GM23338 (cell line): ENCODE measurements at regions not wholly inside any gene's neighbourhood (a gene's known extent, or its start where the extent isn't known, plus 50 kb on each side); places are given as distances from the start of the nearest gene placed in this dataset.

Source experiments
- ATAC-seq: fragments of 200-7000 bp; cut with Tn5 transposase; 3 replicates; pipeline ENCODE4 v1.9.1; 2020
- DNase-seq: peaks from one replicate; pipeline ENCODE4 v3.0.0-alpha.2; 2015; ENCODE audit warnings: low spot score
- H2AFZ ChIP-seq: fragments of 200-600 bp; sonication (generic); 2 replicates; pipeline ENCODE4 v1.8.0; 2016; ENCODE audit warnings: antibody characterized with exemption, mild to moderate bottlenecking, moderate library complexity
- H3F3A ChIP-seq: fragments of 200-600 bp; sonication (generic); replicated peaks from 2 replicates; pipeline ENCODE4 v1.8.0; 2017; ENCODE audit warnings: antibody characterized with exemption, mixed run types, low read depth
- H3K27ac ChIP-seq: fragments of 200-600 bp; sonication (generic); 2 replicates; pipeline ENCODE4 v1.6.1; 2016; ENCODE audit warnings: low read depth
- H3K27me3 ChIP-seq: fragments of 200-600 bp; sonication (generic); 2 replicates; pipeline ENCODE4 v1.8.0; 2016; ENCODE audit warnings: mild to moderate bottlenecking, mixed run types, moderate library complexity; ENCODE audit not compliant: insufficient read depth
- H3K36me3 ChIP-seq: fragments of 200-600 bp; sonication (generic); 2 replicates; pipeline ENCODE4 v1.8.0; 2016; ENCODE audit warnings: mild to moderate bottlenecking; ENCODE audit not compliant: insufficient read depth
- H3K4me1 ChIP-seq: fragments of 200-600 bp; sonication (generic); 2 replicates; pipeline ENCODE4 v1.8.0; 2016; ENCODE audit warnings: mild to moderate bottlenecking, moderate library complexity; ENCODE audit not compliant: insufficient read depth
- H3K4me2 ChIP-seq: fragments of 200-600 bp; sonication (generic); 2 replicates; pipeline ENCODE4 v1.7.1; 2017; ENCODE audit warnings: mixed run types
- H3K4me3 ChIP-seq: fragments of 200-600 bp; sonication (generic); 2 replicates; pipeline ENCODE4 v1.6.1; 2016; ENCODE audit warnings: mixed run types
- H3K79me2 ChIP-seq: fragments of 200-600 bp; sonication (generic); replicated peaks from 2 replicates; pipeline ENCODE4 v1.8.0; 2017; ENCODE audit warnings: mild to moderate bottlenecking; ENCODE audit not compliant: insufficient read depth
- H3K9me2 ChIP-seq: fragments of 200-600 bp; sonication (generic); 2 replicates; pipeline ENCODE4 v1.8.0; 2017; ENCODE audit not compliant: insufficient read depth
- H4K20me1 ChIP-seq: fragments of 200-600 bp; sonication (generic); replicated peaks from 2 replicates; pipeline ENCODE4 v1.8.0; 2017; ENCODE audit warnings: mild to moderate bottlenecking; ENCODE audit not compliant: insufficient read depth
- H3K27ac Mint-ChIP-seq: 2 replicates; pipeline ENCODE4 v1.8.0; 2020; ENCODE audit warnings: inconsistent platforms, mild to moderate bottlenecking, moderate library complexity, mixed read lengths
- H3K27me3 Mint-ChIP-seq: 3 replicates; pipeline ENCODE4 v1.8.0; 2022; ENCODE audit warnings: low read depth, mild to moderate bottlenecking, moderate library complexity, mixed read lengths, inconsistent platforms; ENCODE audit not compliant: insufficient read depth, poor library complexity
- H3K36me3 Mint-ChIP-seq: 3 replicates; pipeline ENCODE4 v1.8.0; 2021; ENCODE audit warnings: low read depth, mild to moderate bottlenecking, inconsistent platforms, moderate library complexity, mixed read lengths
- H3K4me1 Mint-ChIP-seq: 3 replicates; pipeline ENCODE4 v1.8.0; 2020; ENCODE audit warnings: mild to moderate bottlenecking, inconsistent platforms, mixed read lengths
- H3K4me3 Mint-ChIP-seq: 3 replicates; pipeline ENCODE4 v1.8.0; 2021; ENCODE audit warnings: moderate library complexity, mild to moderate bottlenecking, inconsistent platforms, mixed read lengths
- H3K9me3 Mint-ChIP-seq: 3 replicates; pipeline ENCODE4 v1.8.0; 2020; ENCODE audit warnings: moderate library complexity, mild to moderate bottlenecking, inconsistent platforms, mixed read lengths
- EZH2 ChIP-seq: fragments of 200-600 bp; sonication (generic); IDR thresholded peaks from one replicate; pipeline ENCODE4 v1.8.0; 2017; ENCODE audit warnings: antibody characterized with exemption, mild to moderate bottlenecking, low read depth; ENCODE audit not compliant: unreplicated experiment
- REST ChIP-seq: IDR thresholded peaks from one replicate; pipeline ENCODE4 v1.6.1; 2018; ENCODE audit warnings: antibody characterized with exemption; ENCODE audit not compliant: unreplicated experiment
- ZNF114 ChIP-seq: fragments of 250-450 bp; sonication (Bioruptor Pico); IDR thresholded peaks from 2 replicates; pipeline ENCODE4 v1.5.0; 2020; ENCODE audit warnings: mild to moderate bottlenecking, moderate library complexity
- ZNF331 ChIP-seq: fragments of 250-450 bp; sonication (Bioruptor Pico); IDR thresholded peaks from 2 replicates; pipeline ENCODE4 v1.5.0; 2020; ENCODE audit warnings: low read depth, mild to moderate bottlenecking, moderate library complexity
- ZNF462 ChIP-seq: fragments of 250-450 bp; sonication (Bioruptor Pico); IDR thresholded peaks from 2 replicates; pipeline ENCODE4 v1.5.0; 2020; ENCODE audit warnings: mild to moderate bottlenecking, moderate library complexity

GRCh38 chr19:56966225-56966696, 125.7 kb upstream of the PEG3 start:
- ATAC-seq (no peak), DNase-seq (no peak)
- Histone ChIP-seq H3K79me2 (no peaks in the 10 kb centered on the region), H2AFZ (no peak overlapping the region), H3K4me1 (no peaks in the 10 kb centered on the region), H4K20me1 (no peaks in the 10 kb centered on the region), H3K27ac (no peak overlapping the region), H3K9me2 (no peaks in the 10 kb centered on the region), H3K4me3 (no peak overlapping the region), H3F3A (no peaks in the 10 kb centered on the region), H3K27me3 (no peaks in the 10 kb centered on the region), H3K4me2 (no peak overlapping the region), H3K36me3 (no peaks in the 10 kb centered on the region; the same call in 1 of the 2 replicates)
- no peak overlapping the region for H3K4me3 Mint-ChIP-seq
- H3K27me3 Mint-ChIP-seq, result peaks cover 3% of the 10 kb centered on the region
- no peaks in the 10 kb centered on the region for H3K4me1 Mint-ChIP-seq
- no peak for TF ChIP-seq EZH2
- TF ChIP-seq ZNF114, result no peak
- no peak for TF ChIP-seq ZNF331 (CRISPR knock-in tag)
- TF ChIP-seq REST, result no peak
- no peak for TF ChIP-seq ZNF462
- peaks cover 36% of the 10 kb centered on the region for H3K36me3 Mint-ChIP-seq
- H3K9me3 Mint-ChIP-seq, result peaks cover 91% of the 10 kb centered on the region
- H3K27ac Mint-ChIP-seq, result no peak overlapping the region
